IMR-90 (cell line): ENCODE measurements at regions not wholly inside any gene's neighbourhood (a gene's known extent, or its start where the extent isn't known, plus 50 kb on each side); places are given as distances from the start of the nearest gene placed in this dataset.

Experiments used
- ATAC-seq: fragments of 200-7000 bp; cut with Tn5 transposase; 2 replicates; pipeline ENCODE4 v1.9.1; 2020; ENCODE audit warnings: low read depth, mild to moderate bottlenecking, moderate library complexity
- BruUV-seq: library from RNA; stranded (reverse); fragments of 400-500 nt; replicated peaks from 2 replicates; lab custom pipeline; 2021; lab: Mats Ljungman, UMichigan
- CTCF ChIA-PET: fragments of 300-600 bp; formaldehyde crosslinking; extraction: SDS; loops from one replicate; lab custom pipeline; 2021; ENCODE audit warnings: antibody characterized with exemption; lab: Yijun Ruan, JAX
- POLR2A ChIA-PET: fragments of 300-600 bp; sonication (Branson Sonifier 250); formaldehyde crosslinking; loops from one replicate; lab custom pipeline; 2022; ENCODE audit warnings: antibody characterized with exemption; ENCODE audit not compliant: unreplicated experiment; lab: Charles Lee
- DNase-seq: peaks from one replicate; pipeline ENCODE4 v3.0.0; 2013
- H2AFZ ChIP-seq: replicated peaks from 2 replicates; pipeline ENCODE3; 2013; ENCODE audit warnings: low read length, mild to moderate bottlenecking; ENCODE audit not compliant: poor library complexity
- H2AK5ac ChIP-seq: 2 replicates; pipeline ENCODE4 v1.6.1; 2013; ENCODE audit warnings: low read depth, low read length, inconsistent platforms
- H2AK9ac ChIP-seq: replicated peaks from 2 replicates; pipeline ENCODE3; 2013; ENCODE audit warnings: mild to moderate bottlenecking, low read depth, low read length, moderate library complexity; ENCODE audit not compliant: poor library complexity
- H2BK120ac ChIP-seq: 2 replicates; pipeline ENCODE4 v1.6.1; 2013; ENCODE audit warnings: low read depth, low read length, inconsistent platforms
- H2BK15ac ChIP-seq: 3 replicates; pipeline ENCODE4 v1.6.1; 2013; ENCODE audit warnings: low read depth, low read length, inconsistent platforms
- H2BK20ac ChIP-seq: 2 replicates; pipeline ENCODE4 v1.6.1; 2013; ENCODE audit warnings: low read depth, mild to moderate bottlenecking, inconsistent platforms, low read length, moderate library complexity
- H2BK5ac ChIP-seq: 2 replicates; pipeline ENCODE4 v1.6.1; 2013; ENCODE audit warnings: mild to moderate bottlenecking, low read depth, low read length, inconsistent platforms; ENCODE audit not compliant: poor library complexity, severe bottlenecking
- H3K14ac ChIP-seq: replicated peaks from 2 replicates; pipeline ENCODE4 v1.6.1; 2013; ENCODE audit warnings: low read depth, low read length, inconsistent platforms
- H3K18ac ChIP-seq: 2 replicates; pipeline ENCODE4 v1.6.1; 2013; ENCODE audit warnings: low read depth, low read length, control low read depth
- H3K23ac ChIP-seq: 2 replicates; pipeline ENCODE4 v1.6.1; 2013; ENCODE audit warnings: low read depth, low read length, inconsistent platforms
- H3K27ac ChIP-seq: 2 replicates; pipeline ENCODE4 v1.5.1; 2013; ENCODE audit warnings: mild to moderate bottlenecking, control low read depth, low read length; ENCODE audit not compliant: insufficient read depth
- H3K27me3 ChIP-seq: 2 replicates; pipeline ENCODE4 v1.6.1; 2013; ENCODE audit warnings: low read length; ENCODE audit not compliant: control insufficient read depth, insufficient read depth
- H3K36me3 ChIP-seq: 2 replicates; pipeline ENCODE4 v1.6.1; 2013; ENCODE audit warnings: low read length, mixed read lengths; ENCODE audit not compliant: control insufficient read depth, insufficient read depth
- H3K4ac ChIP-seq: 2 replicates; pipeline ENCODE4 v1.6.1; 2013; ENCODE audit warnings: low read depth, low read length, inconsistent platforms
- H3K4me1 ChIP-seq: 2 replicates; pipeline ENCODE4 v1.6.1; 2013; ENCODE audit warnings: low read length, mixed read lengths; ENCODE audit not compliant: control insufficient read depth, insufficient read depth
- H3K4me2 ChIP-seq: 2 replicates; pipeline ENCODE4 v1.6.1; 2013; ENCODE audit warnings: low read depth, mild to moderate bottlenecking, control low read depth, low read length, moderate library complexity
- H3K4me3 ChIP-seq: 2 replicates; pipeline ENCODE4 v1.5.1; 2013; ENCODE audit warnings: low read depth, mild to moderate bottlenecking, control low read depth, low read length, moderate library complexity; ENCODE audit not compliant: insufficient read depth
- H3K56ac ChIP-seq: 2 replicates; pipeline ENCODE4 v1.6.1; 2013; ENCODE audit warnings: low read length, inconsistent platforms; ENCODE audit not compliant: insufficient read depth; ENCODE audit errors: extremely low read depth
- H3K79me1 ChIP-seq, 2 experiments: 2 replicates each; pipeline ENCODE4 v1.6.1; 2013; ENCODE audit warnings: low read length in 2 of 2, inconsistent platforms in 1 of 2, low read depth in 1 of 2
- H3K9ac ChIP-seq: 2 replicates; pipeline ENCODE4 v1.6.1; 2013; ENCODE audit warnings: low read depth, low read length, control low read depth
- H3K9me1 ChIP-seq: 2 replicates; pipeline ENCODE4 v1.6.1; 2013; ENCODE audit warnings: low read length, inconsistent platforms; ENCODE audit not compliant: insufficient read depth
- H3K9me3 ChIP-seq: 2 replicates; pipeline ENCODE4 v1.6.1; 2013; ENCODE audit warnings: low read length; ENCODE audit not compliant: control insufficient read depth, insufficient read depth
- H4K20me1 ChIP-seq: 2 replicates; pipeline ENCODE4 v1.6.1; 2013; ENCODE audit warnings: low read length, inconsistent platforms; ENCODE audit not compliant: insufficient read depth
- H4K5ac ChIP-seq: 2 replicates; pipeline ENCODE4 v1.6.1; 2013; ENCODE audit warnings: mild to moderate bottlenecking, low read depth, low read length, control low read depth
- H4K8ac ChIP-seq, 2 experiments: 2 replicates each; pipeline ENCODE4 v1.6.1; 2013; ENCODE audit warnings: low read depth in 2 of 2, low read length in 2 of 2, control low read depth in 1 of 2, inconsistent platforms in 1 of 2
- H4K91ac ChIP-seq: 2 replicates; pipeline ENCODE4 v1.6.1; 2013; ENCODE audit warnings: low read depth, low read length, inconsistent platforms; ENCODE audit not compliant: insufficient read depth
- BHLHE40 ChIP-seq: fragments of 150-350 bp; IDR thresholded peaks from 2 replicates; pipeline ENCODE4 v1.6.1; 2016; ENCODE audit warnings: mild to moderate bottlenecking, low read depth, low read length
- FOS ChIP-seq: fragments of 150-350 bp; IDR thresholded peaks from 2 replicates; pipeline ENCODE4 v1.6.1; 2016; ENCODE audit warnings: low read depth, low read length
- NFE2L2 ChIP-seq: fragments of 150-350 bp; IDR thresholded peaks from 2 replicates; pipeline ENCODE4 v1.6.1; 2016; ENCODE audit warnings: low read depth, mild to moderate bottlenecking, low read length
- RCOR1 ChIP-seq: IDR thresholded peaks from 2 replicates; pipeline ENCODE4 v1.6.1; 2012; ENCODE audit warnings: mild to moderate bottlenecking, low read length, improper control_type of control experiment; ENCODE audit not compliant: insufficient replicate concordance
- USF2 ChIP-seq: fragments of 150-350 bp; IDR thresholded peaks from 2 replicates; pipeline ENCODE4 v1.6.1; 2017; ENCODE audit warnings: mild to moderate bottlenecking, antibody characterized with exemption, low read length, low read depth
- WGBS, 2 experiments: methylation state at CpG; one replicate each; pipeline versions ENCODE4 v1.1.5 to v1.1.7; 2013; ENCODE audit warnings: missing lambda C conversion rate in 2 of 2; ENCODE audit not compliant: insufficient read length in 1 of 2; ENCODE audit errors: extremely low coverage in 2 of 2; 5-methylcytosine and 5-hydroxymethylcytosine counted together
- dilution Hi-C: fragments of 300-500 bp; cut with HindIII; formaldehyde crosslinking; loops from one replicate; pipeline ENCODE4 v1.14.3; 2018; ENCODE audit warnings: low sequenced_read_pairs; ENCODE audit not compliant: unreplicated experiment
- in situ Hi-C: fragments of 300-500 bp; cut with MboI; formaldehyde crosslinking; loops from 3 replicates; pipeline ENCODE4 v1.14.3; 2019; ENCODE audit warnings: low sequenced_read_pairs, inconsistent platforms, mixed read lengths
- intact Hi-C: fragments of 100-400 bp; cut with micrococcal nuclease; formaldehyde crosslinking; loops from 2 replicates; pipeline ENCODE4 v1.10.0; 2022
- TF ChIP-seq, protein P1 (sequence below): fragments of 150-350 bp; IDR thresholded peaks from 2 replicates; pipeline ENCODE4 v1.6.1; 2016; ENCODE audit warnings: low read depth, mild to moderate bottlenecking, low read length, moderate library complexity, borderline replicate concordance

- no peak overlapping the region for H3K14ac ChIP-seq
- no peak for DNase-seq
Observed at GRCh38 chr6:77072694-77073409, 390.4 kb downstream of the HTR1B start.

More at GRCh38 chr6:77072694-77073409, 390.4 kb downstream of the HTR1B start:
- Histone ChIP-seq H3K79me1 (no peaks in the 10 kb centered on the region), H3K9me3 (peaks cover 2% of the 10 kb centered on the region; the same call in 1 of the 2 replicates), H4K91ac (no peak overlapping the region), H4K8ac (no peak overlapping the region), H3K4me3 (no peak overlapping the region), H3K56ac (no peak overlapping the region), H2AK9ac (no peak overlapping the region), H2BK15ac (no peak overlapping the region), H3K4me1 (no peaks in the 10 kb centered on the region), H4K5ac (no peak overlapping the region), H3K9me1 (no peaks in the 10 kb centered on the region), H3K27me3 (no peaks in the 10 kb centered on the region), H2AFZ (no peak overlapping the region), H3K23ac (no peak overlapping the region), H2AK5ac (no peak overlapping the region), H2BK120ac (no peak overlapping the region), H2BK5ac (no peak overlapping the region), H3K4me2 (no peak overlapping the region), H3K4ac (no peak overlapping the region), H4K20me1 (no peaks in the 10 kb centered on the region), H3K27ac (no peak overlapping the region), H2BK20ac (no peak overlapping the region), H3K36me3 (no peaks in the 10 kb centered on the region), H3K9ac (no peak overlapping the region), H3K18ac (no peak overlapping the region)
- ATAC-seq = no peak
- BruUV-seq = no TSS peak
- 83% methylated on average over 1 of the region's 4 CpGs; no CpG with 5 or more reads in 1 of the 2 experiments for WGBS, 2 experiments
- no peak for TF ChIP-seq BHLHE40
- TF ChIP-seq RCOR1 = no peak
- no peak for TF ChIP-seq NFE2L2
- no peak for TF ChIP-seq USF2
- TF ChIP-seq, protein P1, sequence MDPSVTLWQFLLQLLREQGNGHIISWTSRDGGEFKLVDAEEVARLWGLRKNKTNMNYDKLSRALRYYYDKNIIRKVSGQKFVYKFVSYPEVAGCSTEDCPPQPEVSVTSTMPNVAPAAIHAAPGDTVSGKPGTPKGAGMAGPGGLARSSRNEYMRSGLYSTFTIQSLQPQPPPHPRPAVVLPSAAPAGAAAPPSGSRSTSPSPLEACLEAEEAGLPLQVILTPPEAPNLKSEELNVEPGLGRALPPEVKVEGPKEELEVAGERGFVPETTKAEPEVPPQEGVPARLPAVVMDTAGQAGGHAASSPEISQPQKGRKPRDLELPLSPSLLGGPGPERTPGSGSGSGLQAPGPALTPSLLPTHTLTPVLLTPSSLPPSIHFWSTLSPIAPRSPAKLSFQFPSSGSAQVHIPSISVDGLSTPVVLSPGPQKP = no peak
- TF ChIP-seq FOS = no peak
- intact Hi-C loops = no loop called here
- in situ Hi-C loops = no loop called here
- dilution Hi-C loops = no loop called here
- ChIA-PET CTCF (interaction anchor here (0.6 kb wide), 1 partner anchor 33 kb away, joined by 3 read pairs; no protein-coding TSS in a partner anchor), POLR2A (no interaction called here)
